Smooth muscle cell (in vitro differentiated cells): ENCODE measurements at regions not wholly inside any gene's neighbourhood (a gene's known extent, or its start where the extent isn't known, plus 50 kb on each side); places are given as distances from the start of the nearest gene placed in this dataset.

ENCODE experiments used
- DNase-seq: peaks from one replicate; lab custom pipeline; 2025; ENCODE audit not compliant: unreplicated experiment; lab: John Stamatoyannopoulos, UW
- H2AFZ ChIP-seq: fragments of 200-600 bp; sonication (generic); 2 replicates; pipeline ENCODE4 v1.6.0; 2016; ENCODE audit warnings: antibody characterized with exemption, low read depth, mild to moderate bottlenecking
- H3F3A ChIP-seq: fragments of 200-600 bp; sonication (generic); 2 replicates; pipeline ENCODE4 v1.6.0; 2017; ENCODE audit warnings: antibody characterized with exemption, low read depth
- H3K27ac ChIP-seq: fragments of 200-600 bp; sonication (generic); 2 replicates; pipeline ENCODE4 v1.5.1; 2016; ENCODE audit warnings: low read depth, mild to moderate bottlenecking
- H3K27me3 ChIP-seq: fragments of 200-600 bp; sonication (generic); 2 replicates; pipeline ENCODE4 v1.6.1; 2016; ENCODE audit warnings: low read depth, mild to moderate bottlenecking
- H3K36me3 ChIP-seq: fragments of 200-600 bp; sonication (generic); 2 replicates; pipeline ENCODE4 v1.5.1; 2016; ENCODE audit warnings: low read depth
- H3K4me1 ChIP-seq: fragments of 200-600 bp; sonication (generic); 2 replicates; pipeline ENCODE4 v1.5.1; 2016; ENCODE audit warnings: low read depth
- H3K4me2 ChIP-seq: fragments of 200-600 bp; sonication (generic); 2 replicates; pipeline ENCODE4 v1.6.0; 2016; ENCODE audit warnings: mild to moderate bottlenecking
- H3K4me3 ChIP-seq: fragments of 200-600 bp; sonication (generic); 2 replicates; pipeline ENCODE4 v1.5.1; 2016; ENCODE audit warnings: mild to moderate bottlenecking
- H3K79me2 ChIP-seq: fragments of 200-600 bp; sonication (generic); 2 replicates; pipeline ENCODE4 v1.6.0; 2016; ENCODE audit warnings: low read depth, mild to moderate bottlenecking
- H3K9ac ChIP-seq: fragments of 200-600 bp; sonication (generic); 2 replicates; pipeline ENCODE4 v1.6.0; 2016; ENCODE audit warnings: low read depth
- H3K9me3 ChIP-seq: fragments of 200-600 bp; sonication (generic); replicated peaks from 2 replicates; pipeline ENCODE4 v1.5.1; 2016; ENCODE audit warnings: low read depth
- H4K20me1 ChIP-seq: fragments of 200-600 bp; sonication (generic); 2 replicates; pipeline ENCODE4 v1.6.0; 2016; ENCODE audit warnings: low read depth
- CTCF ChIP-seq: fragments of 200-600 bp; sonication (generic); IDR thresholded peaks from 2 replicates; pipeline ENCODE4 v1.5.1; 2017; ENCODE audit warnings: borderline replicate concordance, mild to moderate bottlenecking, antibody characterized with exemption; ENCODE audit not compliant: insufficient read depth, poor library complexity, severe bottlenecking
- WGBS: methylation state at CpG from one replicate; pipeline ENCODE4 v1.1.7; 2016; ENCODE audit warnings: low lambda C conversion rate; 5-methylcytosine and 5-hydroxymethylcytosine counted together

GRCh38 chr4:187562345-187562744 lies 433.2 kb upstream of the ZFP42 start:
- no peaks in the 10 kb centered on the region for H3K27me3 ChIP-seq
- H4K20me1 ChIP-seq: no peaks in the 10 kb centered on the region
- no peak overlapping the region for H3K4me2 ChIP-seq
- H3K4me3 ChIP-seq: no peak overlapping the region
- no peak for DNase-seq
- 73% methylated on average over 7 of the region's 7 CpGs for WGBS
- H3K36me3 ChIP-seq: no peaks in the 10 kb centered on the region
- TF ChIP-seq CTCF: no peak
- H3K9ac ChIP-seq: no peak overlapping the region
- no peaks in the 10 kb centered on the region for H3F3A ChIP-seq
- H3K27ac ChIP-seq: no peak overlapping the region
- no peak overlapping the region for H2AFZ ChIP-seq
- no peaks in the 10 kb centered on the region for H3K9me3 ChIP-seq
- no peaks in the 10 kb centered on the region for H3K4me1 ChIP-seq
- H3K79me2 ChIP-seq: no peaks in the 10 kb centered on the region

GRCh38 chr4:187565416-187565815 lies 430.2 kb upstream of the ZFP42 start:
- DNase-seq: no peak
- Histone ChIP-seq H3K27me3 (no peaks in the 10 kb centered on the region), H3K27ac (no peak overlapping the region), H4K20me1 (no peaks in the 10 kb centered on the region), H3F3A (no peaks in the 10 kb centered on the region), H3K4me1 (no peaks in the 10 kb centered on the region), H3K4me3 (no peak overlapping the region), H3K9ac (no peak overlapping the region), H3K9me3 (no peaks in the 10 kb centered on the region), H3K4me2 (no peak overlapping the region), H2AFZ (no peak overlapping the region), H3K79me2 (no peaks in the 10 kb centered on the region), H3K36me3 (no peaks in the 10 kb centered on the region)
- 88% methylated on average over 11 of the region's 11 CpGs for WGBS
- TF ChIP-seq CTCF: no peak

- no peaks in the 10 kb centered on the region for H3K27me3 ChIP-seq
- no peak overlapping the region for H2AFZ ChIP-seq
- no peaks in the 10 kb centered on the region for H4K20me1 ChIP-seq
- no peaks in the 10 kb centered on the region for H3K79me2 ChIP-seq
- no peaks in the 10 kb centered on the region for H3K4me1 ChIP-seq
- no peak overlapping the region for H3K4me2 ChIP-seq
- DNase-seq: no peak
- no peaks in the 10 kb centered on the region for H3F3A ChIP-seq
- 83% methylated on average over 6 of the region's 6 CpGs for WGBS
- H3K27ac ChIP-seq: no peak overlapping the region
- H3K9me3 ChIP-seq: no peaks in the 10 kb centered on the region
- H3K4me3 ChIP-seq: no peak overlapping the region
- no peak overlapping the region for H3K9ac ChIP-seq
- TF ChIP-seq CTCF: no peak
- no peaks in the 10 kb centered on the region for H3K36me3 ChIP-seq
These were observed 425.7 kb upstream of the ZFP42 start for GRCh38 chr4:187569871-187570270.

GRCh38 chr4:187575706-187576105 lies 419.9 kb upstream of the ZFP42 start:
- H3K79me2 ChIP-seq: no peaks in the 10 kb centered on the region
- H4K20me1 ChIP-seq: no peaks in the 10 kb centered on the region
- WGBS: 95% methylated on average over 2 of the region's 2 CpGs
- TF ChIP-seq CTCF: no peak
- H3K4me2 ChIP-seq: no peak overlapping the region
- H3K27me3 ChIP-seq: no peaks in the 10 kb centered on the region
- H3K9me3 ChIP-seq: no peaks in the 10 kb centered on the region
- H3K4me3 ChIP-seq: no peak overlapping the region
- no peak overlapping the region for H2AFZ ChIP-seq
- no peaks in the 10 kb centered on the region for H3K4me1 ChIP-seq
- no peaks in the 10 kb centered on the region for H3K36me3 ChIP-seq
- H3F3A ChIP-seq: no peaks in the 10 kb centered on the region
- H3K27ac ChIP-seq: no peak overlapping the region
- H3K9ac ChIP-seq: no peak overlapping the region
- DNase-seq: no peak
